Lower lobe of right lung (tissue), 2 donors: ENCODE measurements at regions not wholly inside any gene's neighbourhood (a gene's known extent, or its start where the extent isn't known, plus 50 kb on each side); places are given as distances from the start of the nearest gene placed in this dataset.
"Not testable (repeated sequence)": the region's sequence is repeated elsewhere in the genome, so short reads cannot be mapped to it uniquely, and the experiment has no call there.

Experiments used
- ATAC-seq, 2 donors: fragments of 200-7000 bp; cut with Tn5 transposase; one replicate each; pipeline ENCODE4 v1.9.1; 2020 to 2022; ENCODE audit warnings: mild to moderate bottlenecking in 2 of 2, moderate library complexity in 2 of 2
- DNase-seq: peaks from one replicate; pipeline ENCODE4 v3.0.0-alpha.2; 2020
- H3K27ac ChIP-seq: fragments of 200-600 bp; one replicate; pipeline ENCODE4 v1.8.0; 2022
- H3K27me3 ChIP-seq: fragments of 200-600 bp; one replicate; pipeline ENCODE4 v1.8.0; 2022; ENCODE audit warnings: low read depth
- H3K36me3 ChIP-seq: fragments of 200-600 bp; one replicate; pipeline ENCODE4 v1.8.0; 2022; ENCODE audit warnings: mild to moderate bottlenecking
- H3K4me1 ChIP-seq: fragments of 200-600 bp; one replicate; pipeline ENCODE4 v1.8.0; 2022
- H3K4me3 ChIP-seq: fragments of 200-600 bp; one replicate; pipeline ENCODE4 v1.8.0; 2022; ENCODE audit warnings: mild to moderate bottlenecking
- H3K9me3 ChIP-seq: fragments of 200-600 bp; one replicate; pipeline ENCODE4 v1.8.0; 2022
- CTCF ChIP-seq: fragments of 200-600 bp; IDR thresholded peaks from one replicate; pipeline ENCODE4 v1.8.0; 2022; ENCODE audit warnings: antibody characterized with exemption, mild to moderate bottlenecking
- intact Hi-C: fragments of 100-400 bp; cut with DNase I; formaldehyde crosslinking; loops from one replicate; pipeline ENCODE4 v1.11.0; 2022
- donor health status: DM: no; HTN: yes; CAD: no; lungs with severe emphysema.

GRCh38 chr7:131638641-131639430 is 82.4 kb upstream of the PODXL start:
- Histone ChIP-seq H3K27ac (no peak overlapping the region), H3K4me1 (peaks cover under 1% of the 10 kb centered on the region), H3K4me3 (no peak overlapping the region), H3K36me3 (no peaks in the 10 kb centered on the region), H3K9me3 (no peaks in the 10 kb centered on the region), H3K27me3 (no peaks in the 10 kb centered on the region)
- intact Hi-C loops: no loop called here
- no peak for TF ChIP-seq CTCF
- ATAC-seq: no peak
- DNase-seq: no peak

GRCh38 chr7:131637859-131638258 is 81.4 kb upstream of the PODXL start:
- Histone ChIP-seq H3K27me3 (no peaks in the 10 kb centered on the region), H3K27ac (no peak overlapping the region), H3K36me3 (no peaks in the 10 kb centered on the region), H3K4me1 (peaks cover 7% of the 10 kb centered on the region), H3K9me3 (no peaks in the 10 kb centered on the region), H3K4me3 (no peak overlapping the region)
- ATAC-seq: no peak
- no peak for TF ChIP-seq CTCF
- intact Hi-C loops: no loop called here
- no peak for DNase-seq

- H3K27me3 ChIP-seq: no peaks in the 10 kb centered on the region
- TF ChIP-seq CTCF: no peak
- intact Hi-C loops: no loop called here
- H3K4me1 ChIP-seq: peaks cover 7% of the 10 kb centered on the region
- H3K36me3 ChIP-seq: no peaks in the 10 kb centered on the region
- no peak overlapping the region for H3K27ac ChIP-seq
- H3K9me3 ChIP-seq: no peaks in the 10 kb centered on the region
- no peak for ATAC-seq
- DNase-seq: no peak
- no peak overlapping the region for H3K4me3 ChIP-seq
Measured at GRCh38 chr7:131636092-131636491, 79.7 kb upstream of the PODXL start.

- H3K27me3 ChIP-seq, intact Hi-C loops, H3K36me3 ChIP-seq, DNase-seq, H3K4me3 ChIP-seq, ATAC-seq, H3K9me3 ChIP-seq, H3K27ac ChIP-seq: not testable (repeated sequence)
- peaks cover 17% of the 10 kb centered on the region for H3K4me1 ChIP-seq
Measured at GRCh38 chr7:131634197-131634596, 77.8 kb upstream of the PODXL start.

- DNase-seq (no peak), ATAC-seq (peak in 1 of 2 donors; percentile 11)
- Histone ChIP-seq H3K36me3 (no peaks in the 10 kb centered on the region), H3K27ac (no peak overlapping the region), H3K4me1 (peaks cover 21% of the 10 kb centered on the region), H3K27me3 (no peaks in the 10 kb centered on the region), H3K9me3 (no peaks in the 10 kb centered on the region), H3K4me3 (no peak overlapping the region)
- intact Hi-C loops: no loop called here
- no peak for TF ChIP-seq CTCF
Measured at GRCh38 chr7:131633342-131633843, 77.0 kb upstream of the PODXL start.

- H3K27ac ChIP-seq: no peak overlapping the region
- TF ChIP-seq CTCF: no peak
- ATAC-seq: no peak
Measured at GRCh38 chr7:131630427-131630826, 74.0 kb upstream of the PODXL start.

More at GRCh38 chr7:131630427-131630826, 74.0 kb upstream of the PODXL start:
- Histone ChIP-seq H3K4me1 (peaks cover 42% of the 10 kb centered on the region), H3K4me3 (no peak overlapping the region), H3K36me3 (no peaks in the 10 kb centered on the region), H3K27me3 (peaks cover 4% of the 10 kb centered on the region), H3K9me3 (no peaks in the 10 kb centered on the region)
- intact Hi-C loops: no loop called here
- no peak for DNase-seq
